OCI-LY3 (cell line): ENCODE measurements at regions not wholly inside any gene's neighbourhood (a gene's known extent, or its start where the extent isn't known, plus 50 kb on each side); places are given as distances from the start of the nearest gene placed in this dataset.

ENCODE experiments used
- H2AFZ ChIP-seq: fragments of 200-600, 300-600 bp; shearing (Covaris generic); 2 replicates; pipeline ENCODE4 v1.6.0; 2014; ENCODE audit warnings: antibody characterized with exemption, low read depth, low read length
- H3K27ac ChIP-seq: fragments of 200-600, 300-600 bp; sonication (generic); 2 replicates; pipeline ENCODE4 v1.5.1; 2014; ENCODE audit warnings: mild to moderate bottlenecking, low read length, moderate library complexity, mixed read lengths
- H3K27me3 ChIP-seq: fragments of 200-600, 300-600 bp; sonication (generic); 2 replicates; pipeline ENCODE4 v1.6.1; 2014; ENCODE audit warnings: low read depth, low read length, mixed read lengths
- H3K36me3 ChIP-seq: fragments of 200-600, 300-600 bp; sonication (generic); replicated peaks from 2 replicates; pipeline ENCODE3; 2014; ENCODE audit warnings: low read depth, low read length, mixed read lengths
- H3K4me1 ChIP-seq: fragments of 300-600, 200-600 bp; sonication (generic); 2 replicates; pipeline ENCODE4 v1.6.1; 2014; ENCODE audit warnings: low read length, mixed read lengths
- H3K4me2 ChIP-seq: fragments of 200-600, 300-600 bp; sonication (generic); 2 replicates; pipeline ENCODE4 v1.6.1; 2014; ENCODE audit warnings: low read length, mixed read lengths
- H3K4me3 ChIP-seq: fragments of 300-600, 200-600 bp; sonication (generic); 2 replicates; pipeline ENCODE4 v1.5.1; 2014; ENCODE audit warnings: antibody characterized with exemption, mild to moderate bottlenecking, low read length, moderate library complexity
- H3K79me2 ChIP-seq: fragments of 300-600, 200-600 bp; shearing (Covaris generic); 2 replicates; pipeline ENCODE4 v1.6.1; 2014; ENCODE audit warnings: mild to moderate bottlenecking, low read length, mixed read lengths
- H3K9ac ChIP-seq: fragments of 300-600, 200-600 bp; shearing (Covaris generic); 2 replicates; pipeline ENCODE4 v1.6.0; 2014; ENCODE audit warnings: mild to moderate bottlenecking, low read length, moderate library complexity
- H3K9me3 ChIP-seq: fragments of 200-600, 300-600 bp; shearing (Covaris generic); 2 replicates; pipeline ENCODE4 v1.6.1; 2014; ENCODE audit warnings: low read length, mixed read lengths; ENCODE audit not compliant: insufficient read depth
- H4K20me1 ChIP-seq: fragments of 200-600, 300-600 bp; sonication (generic); 2 replicates; pipeline ENCODE4 v1.6.1; 2016; ENCODE audit warnings: low read length, mixed read lengths; ENCODE audit not compliant: insufficient read depth
- CTCF ChIP-seq: fragments of 200-600, 300-600 bp; sonication (generic); IDR thresholded peaks from 2 replicates; pipeline ENCODE4 v1.5.1; 2014; ENCODE audit warnings: antibody characterized with exemption, low read length, low read depth
- EZH2phosphoT487 ChIP-seq: fragments of 200-600 bp; shearing (Covaris generic); IDR thresholded peaks from 2 replicates; pipeline ENCODE4 v1.6.1; 2018; ENCODE audit warnings: antibody characterized with exemption, mixed run types, low read depth

DNA sequence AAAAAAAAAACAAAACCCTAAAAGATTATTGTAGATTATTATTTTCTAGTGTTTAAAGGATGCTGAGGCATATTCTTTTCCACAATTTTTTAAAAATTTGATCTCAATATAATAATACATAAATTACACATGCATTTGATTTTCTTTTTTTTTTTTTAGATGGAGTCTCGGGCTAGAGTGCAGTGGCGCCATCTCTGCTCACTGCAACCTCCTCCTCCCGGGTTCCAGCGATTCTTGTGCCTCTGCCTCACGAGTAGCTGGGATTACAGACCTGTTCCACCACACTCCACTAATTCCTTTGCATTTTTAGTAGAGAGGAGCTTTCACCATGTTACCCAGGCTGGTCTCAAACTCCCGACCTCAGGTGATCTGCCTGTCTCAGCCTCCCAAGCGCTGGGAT lies 83.5 kb upstream of the TSPAN5 start:
- Histone ChIP-seq H4K20me1 (no peaks in the 10 kb centered on the region), H3K4me2 (0 out of 2 replicates have a peak overlapping the region, but pooled peaks have one; percentile 3), H3K4me1 (no peaks in the 10 kb centered on the region), H3K27ac (no peak overlapping the region), H2AFZ (no peak overlapping the region), H3K27me3 (no peaks in the 10 kb centered on the region), H3K9me3 (no peaks in the 10 kb centered on the region), H3K36me3 (no peaks in the 10 kb centered on the region), H3K9ac (no peak overlapping the region), H3K79me2 (no peaks in the 10 kb centered on the region), H3K4me3 (peak overlapping the region; percentile 46)
- TF ChIP-seq CTCF (no peak), EZH2phosphoT487 (no peak)

- H3K4me1 ChIP-seq = no peaks in the 10 kb centered on the region
- no peak overlapping the region for H3K9ac ChIP-seq
- H3K4me2 ChIP-seq = no peak overlapping the region
- no peak overlapping the region for H3K27ac ChIP-seq
- H3K79me2 ChIP-seq = no peaks in the 10 kb centered on the region
- no peaks in the 10 kb centered on the region for H3K9me3 ChIP-seq
- H2AFZ ChIP-seq = no peak overlapping the region
- no peak overlapping the region for H3K4me3 ChIP-seq
- no peaks in the 10 kb centered on the region for H3K36me3 ChIP-seq
- TF ChIP-seq EZH2phosphoT487 = no peak
- no peak for TF ChIP-seq CTCF
- no peaks in the 10 kb centered on the region for H4K20me1 ChIP-seq
- no peaks in the 10 kb centered on the region for H3K27me3 ChIP-seq
These were observed 81.3 kb upstream of the TSPAN5 start for GRCh38 chr4:98739751-98740150.

- H3K79me2 ChIP-seq = no peaks in the 10 kb centered on the region
- H3K9ac ChIP-seq = no peak overlapping the region
- H3K27me3 ChIP-seq = no peaks in the 10 kb centered on the region
- no peaks in the 10 kb centered on the region for H3K4me1 ChIP-seq
- no peaks in the 10 kb centered on the region for H4K20me1 ChIP-seq
- H3K27ac ChIP-seq = no peak overlapping the region
- H3K36me3 ChIP-seq = no peaks in the 10 kb centered on the region
- no peaks in the 10 kb centered on the region for H3K9me3 ChIP-seq
- TF ChIP-seq EZH2phosphoT487 (no peak), CTCF (no peak)
- no peak overlapping the region for H2AFZ ChIP-seq
- H3K4me3 ChIP-seq = no peak overlapping the region
- no peak overlapping the region for H3K4me2 ChIP-seq
These were observed 75.2 kb upstream of the TSPAN5 start for GRCh38 chr4:98733601-98734000.

- H3K27me3 ChIP-seq = no peaks in the 10 kb centered on the region
- no peak overlapping the region for H3K4me2 ChIP-seq
- no peaks in the 10 kb centered on the region for H3K4me1 ChIP-seq
- no peak overlapping the region for H3K9ac ChIP-seq
- no peaks in the 10 kb centered on the region for H3K36me3 ChIP-seq
- no peaks in the 10 kb centered on the region for H3K9me3 ChIP-seq
- H2AFZ ChIP-seq = no peak overlapping the region
- H4K20me1 ChIP-seq = no peaks in the 10 kb centered on the region
- no peak overlapping the region for H3K4me3 ChIP-seq
- H3K27ac ChIP-seq = no peak overlapping the region
- H3K79me2 ChIP-seq = no peaks in the 10 kb centered on the region
- TF ChIP-seq EZH2phosphoT487 = no peak
- TF ChIP-seq CTCF = no peak
These were observed 70.5 kb upstream of the TSPAN5 start for GRCh38 chr4:98728871-98729270.
